ENCODE measurements at regions not wholly inside any gene's neighbourhood (a gene's known extent, or its start where the extent isn't known, plus 50 kb on each side); places are given as distances from the start of the nearest gene placed in this dataset.

DNA sequence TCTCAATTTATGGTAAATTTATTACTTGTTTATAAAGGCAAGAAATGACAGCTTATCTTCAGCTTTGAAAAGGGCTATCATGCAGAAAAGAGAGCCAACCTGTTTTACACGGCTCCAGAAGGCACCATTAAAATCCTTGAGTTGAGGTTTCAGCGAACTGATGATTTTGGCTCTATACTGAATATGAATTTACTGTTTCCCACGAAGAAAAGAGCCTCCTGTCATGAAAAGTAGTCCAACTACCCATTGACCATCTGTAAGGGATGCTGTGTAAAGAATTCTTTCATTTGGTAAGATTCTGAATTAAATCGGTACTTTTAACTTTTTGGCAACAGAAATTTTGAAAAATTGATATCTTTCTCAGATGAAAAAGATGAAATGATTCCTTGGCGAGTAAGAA lies 657.6 kb upstream of the ZNF608 start:
- intact Hi-C loops (cut with DNase I) = loop anchor here (10.0 kb wide), 1 partner anchor 749 kb away; no protein-coding TSS in a partner anchor
- 81 to 83% methylated on average over 5 of the region's 5 CpGs for WGBS, 2 donors
- H3K4me1 ChIP-seq = peaks cover 0 to 20% (median 9%) of the 10 kb centered on the region in 4 donors
- H3K9me3 ChIP-seq = no peaks in the 10 kb centered on the region
- no peaks in the 10 kb centered on the region for H3K27me3 ChIP-seq
- no peak overlapping the region for H3K4me3 ChIP-seq
- H3K36me3 ChIP-seq = no peaks in the 10 kb centered on the region
- no peak overlapping the region for H3K27ac ChIP-seq
- TF ChIP-seq EP300 (IDR thresholded peaks at IDR 0.05) = no peak
- no peak for TF ChIP-seq CTCF (IDR thresholded peaks at IDR 0.05)
- no peak for TF ChIP-seq POLR2A (IDR thresholded peaks at IDR 0.05)
- no peak for TF ChIP-seq POLR2AphosphoS5 (IDR thresholded peaks at IDR 0.05)
- DNase-seq = no peak

DNA sequence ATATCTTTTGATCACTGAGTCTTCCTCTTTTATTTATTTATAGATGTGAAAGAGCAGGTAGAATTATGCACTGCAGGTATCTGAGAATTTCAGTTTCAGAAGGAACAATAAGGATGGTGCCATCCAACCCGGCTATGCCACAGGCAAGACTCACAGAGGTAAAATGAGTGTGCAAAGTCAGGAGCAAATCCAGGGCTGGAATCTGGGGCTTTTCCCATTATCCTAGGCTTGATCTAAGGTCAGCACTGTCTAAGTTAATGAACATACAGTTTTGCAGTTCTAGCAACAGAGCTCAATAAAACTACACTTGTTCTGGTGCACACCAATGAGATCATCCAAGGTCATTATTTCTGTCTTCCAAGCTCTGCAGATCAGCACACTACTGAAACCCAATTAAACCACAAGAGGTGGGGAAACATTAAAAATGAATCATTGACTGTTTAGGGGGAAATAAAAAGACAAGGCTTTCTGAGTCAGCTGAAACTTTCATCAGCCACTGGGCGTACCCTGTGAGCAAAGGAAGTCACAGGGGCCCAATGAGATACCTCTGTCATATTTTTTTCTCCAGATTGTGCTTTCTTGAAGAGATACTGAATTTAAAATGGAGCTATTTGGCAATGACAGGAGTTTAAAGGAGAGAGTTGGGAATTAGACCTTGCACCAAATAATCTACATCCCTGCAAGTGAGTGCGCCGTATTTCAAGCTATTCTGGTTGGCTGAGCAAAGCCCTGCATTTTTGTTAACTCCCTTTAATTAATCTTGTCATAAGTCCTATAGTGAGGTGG lies 662.2 kb upstream of the ZNF608 start:
- H3K9me3 ChIP-seq = no peaks in the 10 kb centered on the region

GRCh38 chr5:125409234-125409860 lies 662.9 kb upstream of the ZNF608 start:
- no peaks in the 10 kb centered on the region for H3K27me3 ChIP-seq
- H3K36me3 ChIP-seq = no peaks in the 10 kb centered on the region
- TF ChIP-seq POLR2A (IDR thresholded peaks at IDR 0.05) = no peak
- TF ChIP-seq EP300 (IDR thresholded peaks at IDR 0.05) = peak in 1 of 4 donors; percentile 55
- peak; percentile 8 to 32 (median 24) for TF ChIP-seq POLR2AphosphoS5 (IDR thresholded peaks at IDR 0.05)
- TF ChIP-seq CTCF (IDR thresholded peaks at IDR 0.05) = no peak
- intact Hi-C loops (cut with DNase I) = loop anchor here (1.0 to 10.0 kb wide), 2 partner anchors 75 to 755 kb away; no protein-coding TSS in a partner anchor
- WGBS, 2 donors = 9 to 56% methylated on average over 8 of the region's 8 CpGs
- no peak for DNase-seq
- H3K9me3 ChIP-seq = no peaks in the 10 kb centered on the region
- H3K4me3 ChIP-seq = peak overlapping the region in 2 of 4 donors; percentile 6 to 18
- H3K4me1 ChIP-seq = peaks cover 0 to 65% (median 60%) of the 10 kb centered on the region in 4 donors
- H3K27ac ChIP-seq = peak overlapping the region; percentile 66 to 84 (median 74)

More for the DNA sequence above, 662.2 kb upstream of the ZNF608 start:
- WGBS, 2 donors = 13 to 41% methylated on average over 4 of the region's 4 CpGs
- Histone ChIP-seq H3K4me3 (no peak overlapping the region), H3K27me3 (no peaks in the 10 kb centered on the region), H3K36me3 (no peaks in the 10 kb centered on the region), H3K27ac (peak overlapping the region; percentile 66 to 84 (median 74)), H3K4me1 (peaks cover 0 to 58% (median 53%) of the 10 kb centered on the region in 4 donors)
- DNase-seq = no peak
- intact Hi-C loops (cut with DNase I) = loop anchor here (1.0 to 10.0 kb wide), 2 partner anchors 76 to 754 kb away; no protein-coding TSS in a partner anchor
- TF ChIP-seq CTCF (IDR thresholded peaks at IDR 0.05) (no peak), EP300 (IDR thresholded peaks at IDR 0.05) (peak in 2 of 4 donors; percentile 15 to 19), POLR2A (IDR thresholded peaks at IDR 0.05) (no peak), POLR2AphosphoS5 (IDR thresholded peaks at IDR 0.05) (peak in 3 of 4 donors; percentile 31 to 48 (median 40))

DNA sequence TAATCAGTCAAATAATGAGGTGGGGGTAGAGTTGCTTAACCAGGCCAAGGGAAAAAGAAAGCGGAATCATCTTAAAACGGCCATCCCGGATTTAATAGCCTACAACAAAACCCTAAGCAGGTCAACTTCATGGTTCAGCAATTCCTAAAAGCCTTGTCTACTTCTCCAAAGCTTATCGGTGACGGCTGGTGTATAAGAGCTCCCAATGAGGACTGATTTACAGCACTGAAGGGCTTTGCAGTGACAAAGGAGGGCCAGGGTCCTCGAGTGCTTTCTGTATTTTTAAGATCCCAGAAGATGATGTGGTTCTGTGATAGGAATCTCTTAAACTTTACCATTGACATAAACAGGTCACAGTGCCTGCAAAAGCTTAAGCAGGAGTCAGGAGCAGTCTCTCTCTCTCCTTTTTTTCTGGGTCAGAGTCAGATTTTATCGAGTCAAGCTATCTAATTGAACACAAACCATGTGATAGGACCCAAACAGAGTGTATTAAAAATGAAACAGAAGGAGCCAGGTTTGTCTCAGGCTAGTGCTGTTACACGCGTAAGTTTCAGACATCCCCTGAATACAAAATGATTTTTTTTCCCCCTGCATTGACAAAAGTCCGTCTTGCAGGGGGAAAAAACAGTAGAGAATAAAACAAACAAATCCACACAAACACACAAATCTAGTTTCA lies 663.6 kb upstream of the ZNF608 start:
- intact Hi-C loops (cut with DNase I) = loop anchor here (1.0 to 10.0 kb wide), 4 partner anchors 74 to 755 kb away; partner anchors contain the start of gene ZNF608
- Histone ChIP-seq H3K9me3 (no peaks in the 10 kb centered on the region), H3K27ac (peak overlapping the region; percentile 66 to 84 (median 74)), H3K27me3 (no peaks in the 10 kb centered on the region), H3K4me3 (peak overlapping the region in 3 of 4 donors; percentile 1 to 18 (median 6)), H3K4me1 (peaks cover 0 to 66% (median 60%) of the 10 kb centered on the region in 4 donors), H3K36me3 (no peaks in the 10 kb centered on the region)
- DNase-seq = no peak
- WGBS, 2 donors = 40 to 58% methylated on average over 10 of the region's 10 CpGs
- no peak for TF ChIP-seq POLR2AphosphoS5 (IDR thresholded peaks at IDR 0.05)
- no peak for TF ChIP-seq EP300 (IDR thresholded peaks at IDR 0.05)
- no peak for TF ChIP-seq CTCF (IDR thresholded peaks at IDR 0.05)
- TF ChIP-seq POLR2A (IDR thresholded peaks at IDR 0.05) = no peak

Measured in sigmoid colon (tissue), 6 donors.